ENCODE measurements at regions not wholly inside any gene's neighbourhood (a gene's known extent, or its start where the extent isn't known, plus 50 kb on each side); places are given as distances from the start of the nearest gene placed in this dataset.

GRCh38 chr20:20897145-20897544 is 184.7 kb upstream of the RALGAPA2 start:
- peaks cover 7% of the 10 kb centered on the region; the same call in 2 of the 3 replicates for H3K9me3 ChIP-seq
- FAIRE-seq (no peak), ATAC-seq (no peak), DNase-seq (ENCODE audit: low read depth in 1 of 2, low spot score in 1 of 2) (no peak)
- H3K4me3 ChIP-seq: no peak overlapping the region
- H3K4me2 ChIP-seq: no peak overlapping the region
- TF ChIP-seq ESRRA (IDR thresholded peaks at IDR 0.05; ENCODE audit: borderline replicate concordance, low read length) (no peak), HES2 (IDR thresholded peaks at IDR 0.05) (no peak), MAFK (IDR thresholded peaks at IDR 0.05; ENCODE audit: partially characterized antibody) (no peak), HEYL (CRISPR knock-in tag; IDR thresholded peaks at IDR 0.05) (no peak), BHLHE40 (IDR thresholded peaks at IDR 0.05; ENCODE audit: low read depth, low read length) (no peak), ELK1 (IDR thresholded peaks at IDR 0.05; ENCODE audit: low read depth, low read length) (no peak), CBX8 (IDR thresholded peaks at IDR 0.05) (no peak), HMGXB4 (CRISPR knock-in tag; IDR thresholded peaks at IDR 0.05; ENCODE audit: borderline replicate concordance) (no peak), TP53 (CRISPR knock-in tag; IDR thresholded peaks at IDR 0.05) (no peak), NPAS2 (CRISPR knock-in tag; IDR thresholded peaks at IDR 0.05; ENCODE audit: borderline replicate concordance) (no peak), RAD21 (conservative IDR thresholded peaks at IDR 0.05 in 1 of 2, IDR thresholded peaks at IDR 0.05 in 1 of 2) (no peak)
- no peak overlapping the region for H3K27ac ChIP-seq
- no peaks in the 10 kb centered on the region; the same call in 2 of the 3 replicates for H3K4me1 ChIP-seq
- POLR2A ChIA-PET: interaction anchor here (0.6 kb wide), 1 partner anchor 345 kb away, joined by 8 read pairs; no protein-coding TSS in a partner anchor
- CTCF ChIA-PET: interaction anchor here (1.3 kb wide), 2 partner anchors 60 to 338 kb away, joined by 3 read pairs; no protein-coding TSS in a partner anchor

- Histone ChIP-seq H3K4me2 (no peak overlapping the region), H3K4me3 (no peak overlapping the region), H3K4me1 (no peaks in the 10 kb centered on the region; the same call in 2 of the 3 replicates), H3K27ac (no peak overlapping the region), H3K9me3 (peaks cover 2% of the 10 kb centered on the region; the same call in 2 of the 3 replicates)
- no peak for DNase-seq (ENCODE audit: low read depth in 1 of 2, low spot score in 1 of 2)
- no peak for FAIRE-seq
- TF ChIP-seq POLR2AphosphoS2 (conservative IDR thresholded peaks at IDR 0.05; ENCODE audit: low read length) (no peak), NFE2L2 (conservative IDR thresholded peaks at IDR 0.05; ENCODE audit: low read length) (no peak), FOSL2 (IDR thresholded peaks at IDR 0.05) (no peak), FOSL2 (CRISPR knock-in tag; IDR thresholded peaks at IDR 0.05) (no peak), JUNB (IDR thresholded peaks at IDR 0.05) (no peak), USF2 (IDR thresholded peaks at IDR 0.05) (no peak), PBX3 (IDR thresholded peaks at IDR 0.05) (no peak), NPAS2 (CRISPR knock-in tag; IDR thresholded peaks at IDR 0.05; ENCODE audit: borderline replicate concordance) (no peak), HOXB13 (CRISPR knock-in tag; IDR thresholded peaks at IDR 0.05; ENCODE audit: low read depth) (no peak), FOSB (CRISPR knock-in tag; IDR thresholded peaks at IDR 0.05) (no peak), ZFP36 (IDR thresholded peaks at IDR 0.05; ENCODE audit: borderline replicate concordance, partially characterized antibody) (no peak), BCL3 (IDR thresholded peaks at IDR 0.05) (no peak), CEBPB (IDR thresholded peaks at IDR 0.05) (no peak), SMC3 (IDR thresholded peaks at IDR 0.05) (no peak), KDM1A (IDR thresholded peaks at IDR 0.05; ENCODE audit: low read depth) (no peak), JUN (IDR thresholded peaks at IDR 0.05) (no peak), ZC3H11A (IDR thresholded peaks at IDR 0.05) (no peak), EHF (CRISPR knock-in tag; IDR thresholded peaks at IDR 0.05) (no peak), MAZ (IDR thresholded peaks at IDR 0.05; ENCODE audit: borderline replicate concordance, low read depth, low read length) (no peak), HOXA7 (CRISPR knock-in tag; IDR thresholded peaks at IDR 0.05) (no peak)
- no peak for ATAC-seq
- ChIA-PET CTCF (interaction anchor here (1.0 to 1.3 kb wide), 2 partner anchors 10 to 59 kb away, joined by 3 read pairs; no protein-coding TSS in a partner anchor), POLR2A (no interaction called here)
- 45% methylated on average over 3 of the region's 3 CpGs for WGBS (ENCODE audit: missing lambda C conversion rate)
Observed at GRCh38 chr20:20896606-20897005, 184.2 kb upstream of the RALGAPA2 start.
